KBM-7 (cell line): ENCODE measurements at regions not wholly inside any gene's neighbourhood (a gene's known extent, or its start where the extent isn't known, plus 50 kb on each side); places are given as distances from the start of the nearest gene placed in this dataset.

Source experiments
- DNase-seq: peaks from one replicate; pipeline ENCODE4 v3.0.0-alpha.2; 2015
- in situ Hi-C: fragments of 300-500 bp; cut with MboI; formaldehyde crosslinking; loops from 2 replicates; pipeline ENCODE4 v1.14.3; 2020; ENCODE audit warnings: low sequenced_read_pairs, low pct_unique_long_range_greater_than_20kb, mixed read lengths

- no peak for DNase-seq
- in situ Hi-C loops = no loop called here
These were observed 51.5 kb upstream of the EPB41L1 start for GRCh38 chr20:36102809-36103596.

- in situ Hi-C loops = no loop called here
- DNase-seq = no peak
These were observed 50.3 kb upstream of the EPB41L1 start for GRCh38 chr20:36104244-36104643.
